Astrocyte of the hippocampus (primary cell): ENCODE measurements at regions not wholly inside any gene's neighbourhood (a gene's known extent, or its start where the extent isn't known, plus 50 kb on each side); places are given as distances from the start of the nearest gene placed in this dataset.

Experiments
- DNase-seq: peaks from one replicate; pipeline ENCODE4 v3.0.0; 2011; ENCODE audit warnings: low read depth, low spot score

- no peak for DNase-seq
These were observed 53.0 kb upstream of the SMOX start for GRCh38 chr20:4095639-4096038.

- peak; percentile 66 for DNase-seq
These were observed 56.8 kb upstream of the SMOX start for GRCh38 chr20:4091490-4092479.

GRCh38 chr20:4090756-4091489, 57.7 kb upstream of the SMOX start:
- peak; percentile 55 for DNase-seq

GRCh38 chr20:4089756-4090487, 58.7 kb upstream of the SMOX start:
- peak; percentile 71 for DNase-seq

- no peak for DNase-seq
These were observed 59.9 kb upstream of the SMOX start for GRCh38 chr20:4088766-4089165.

GRCh38 chr20:4087923-4088322, 60.7 kb upstream of the SMOX start:
- DNase-seq: peak; percentile 59

GRCh38 chr20:4086771-4087687, 61.6 kb upstream of the SMOX start:
- DNase-seq: no peak

- no peak for DNase-seq
These were observed 63.9 kb upstream of the SMOX start for GRCh38 chr20:4084721-4085120.

GRCh38 chr20:4084096-4084495, 64.5 kb upstream of the SMOX start:
- DNase-seq: no peak

GRCh38 chr20:4083098-4083865, 65.3 kb upstream of the SMOX start:
- DNase-seq: peak; percentile 64

- DNase-seq: peak; percentile 65
These were observed 66.1 kb upstream of the SMOX start for GRCh38 chr20:4082406-4083097.

GRCh38 chr20:4081421-4081820, 66.1 kb upstream of the RNF24 start:
- DNase-seq: no peak

- DNase-seq: peak; percentile 94
These were observed 61.3 kb upstream of the RNF24 start for GRCh38 chr20:4076671-4077070.

- peak; percentile 28 for DNase-seq
These were observed 60.7 kb upstream of the RNF24 start for GRCh38 chr20:4076033-4076432.

GRCh38 chr20:4074877-4075455, 59.6 kb upstream of the RNF24 start:
- no peak for DNase-seq

GRCh38 chr20:4073852-4074741, 58.7 kb upstream of the RNF24 start:
- DNase-seq: peak; percentile 36

- no peak for DNase-seq
These were observed 55.9 kb upstream of the RNF24 start for GRCh38 chr20:4071178-4071693.
